AG04450 (cell line): ENCODE measurements at regions not wholly inside any gene's neighbourhood (a gene's known extent, or its start where the extent isn't known, plus 50 kb on each side); places are given as distances from the start of the nearest gene placed in this dataset.

Experiments used
- CTCF ChIA-PET: fragments of 300-600, 350-600 bp; formaldehyde crosslinking; extraction: SDS; loops from one replicate; lab custom pipeline; 2022; ENCODE audit warnings: antibody characterized with exemption, inconsistent platforms; lab: Charles Lee
- POLR2A ChIA-PET: fragments of 350-600 bp; formaldehyde crosslinking; extraction: SDS; loops from one replicate; lab custom pipeline; 2021; ENCODE audit warnings: antibody characterized with exemption, inconsistent platforms; lab: Yijun Ruan, JAX
- DNase-seq: peaks from one replicate; pipeline ENCODE4 v3.0.0-alpha.2; 2011; ENCODE audit warnings: low read depth, low spot score
- H3K27ac ChIP-seq: one replicate; pipeline ENCODE4 v1.5.1; 2012; ENCODE audit warnings: low read depth, low read length, control low read depth
- H3K27me3 ChIP-seq: one replicate; pipeline ENCODE4 v1.6.0; 2012; ENCODE audit warnings: low read length; ENCODE audit not compliant: control insufficient read depth, insufficient read depth
- H3K4me3 ChIP-seq: 2 replicates; pipeline ENCODE4 v1.5.1; 2011; ENCODE audit warnings: mild to moderate bottlenecking, low read depth, low read length, control low read depth
- H3K9me3 ChIP-seq: 2 replicates; pipeline ENCODE4 v1.5.1; 2012; ENCODE audit warnings: low read length; ENCODE audit not compliant: control insufficient read depth, insufficient read depth
- TF ChIP-seq, protein P1 (sequence below): IDR thresholded peaks from 2 replicates; pipeline ENCODE4 v1.5.1; 2011; ENCODE audit warnings: low read depth, low read length, control low read depth, inconsistent platforms

DNA sequence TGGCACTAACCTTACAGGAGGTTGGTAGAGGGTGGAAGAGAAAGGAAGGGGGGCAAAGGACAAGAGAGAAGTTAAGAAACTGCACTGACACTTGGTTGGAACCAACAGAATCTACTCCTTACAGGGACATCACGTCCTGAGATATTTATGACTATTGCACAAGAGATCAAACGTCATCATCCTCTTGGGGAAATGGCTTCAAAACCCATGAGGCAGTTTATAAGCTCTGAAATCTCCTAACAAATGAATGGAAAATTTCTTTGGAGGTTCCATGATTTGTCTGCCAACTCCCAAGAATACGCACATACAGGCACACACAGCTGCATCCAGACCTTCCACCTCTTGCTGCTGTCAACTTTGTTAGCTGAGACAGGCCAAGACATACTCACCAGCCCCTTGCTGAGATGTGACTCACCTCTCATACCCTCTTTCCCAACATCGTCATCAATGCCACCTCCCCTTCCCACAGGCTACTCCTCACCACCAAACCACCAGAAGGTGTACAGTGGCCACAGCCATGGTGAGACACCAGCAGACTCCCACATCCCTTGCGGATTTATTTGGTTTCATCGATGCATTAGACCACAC is 135.5 kb downstream of the SETD4 start:
- ChIA-PET POLR2A (no interaction called here), CTCF (interaction anchor here (0.6 kb wide), 1 partner anchor 1134 kb away, joined by 3 read pairs; no protein-coding TSS in a partner anchor)
- H3K4me3 ChIP-seq: no peak overlapping the region
- peak overlapping the region; percentile 68 for H3K27ac ChIP-seq
- no peaks in the 10 kb centered on the region for H3K27me3 ChIP-seq
- TF ChIP-seq, protein P1, sequence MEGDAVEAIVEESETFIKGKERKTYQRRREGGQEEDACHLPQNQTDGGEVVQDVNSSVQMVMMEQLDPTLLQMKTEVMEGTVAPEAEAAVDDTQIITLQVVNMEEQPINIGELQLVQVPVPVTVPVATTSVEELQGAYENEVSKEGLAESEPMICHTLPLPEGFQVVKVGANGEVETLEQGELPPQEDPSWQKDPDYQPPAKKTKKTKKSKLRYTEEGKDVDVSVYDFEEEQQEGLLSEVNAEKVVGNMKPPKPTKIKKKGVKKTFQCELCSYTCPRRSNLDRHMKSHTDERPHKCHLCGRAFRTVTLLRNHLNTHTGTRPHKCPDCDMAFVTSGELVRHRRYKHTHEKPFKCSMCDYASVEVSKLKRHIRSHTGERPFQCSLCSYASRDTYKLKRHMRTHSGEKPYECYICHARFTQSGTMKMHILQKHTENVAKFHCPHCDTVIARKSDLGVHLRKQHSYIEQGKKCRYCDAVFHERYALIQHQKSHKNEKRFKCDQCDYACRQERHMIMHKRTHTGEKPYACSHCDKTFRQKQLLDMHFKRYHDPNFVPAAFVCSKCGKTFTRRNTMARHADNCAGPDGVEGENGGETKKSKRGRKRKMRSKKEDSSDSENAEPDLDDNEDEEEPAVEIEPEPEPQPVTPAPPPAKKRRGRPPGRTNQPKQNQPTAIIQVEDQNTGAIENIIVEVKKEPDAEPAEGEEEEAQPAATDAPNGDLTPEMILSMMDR: no peak
- DNase-seq: peak; percentile 77
- no peaks in the 10 kb centered on the region for H3K9me3 ChIP-seq

DNA sequence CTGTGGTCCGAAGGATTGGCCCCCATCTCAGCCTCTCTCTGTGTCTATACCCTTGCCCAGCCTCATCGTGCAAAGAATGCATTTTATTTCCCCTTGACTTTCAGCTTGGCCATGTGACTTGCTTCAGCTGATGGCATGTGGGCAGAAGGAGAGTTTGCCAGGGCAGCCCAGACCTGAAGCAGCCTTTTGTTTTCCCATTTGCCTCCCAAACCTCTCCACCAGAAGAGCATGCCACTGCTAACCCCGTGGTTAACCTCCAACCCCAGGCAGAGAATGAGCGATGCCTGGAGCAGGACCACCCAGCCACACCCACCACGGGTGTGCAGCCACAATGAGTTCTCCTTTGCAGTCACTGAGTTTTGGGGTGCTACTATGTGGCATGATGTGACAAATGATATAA is 136.4 kb downstream of the SETD4 start:
- POLR2A ChIA-PET: no interaction called here
- Histone ChIP-seq H3K4me3 (no peak overlapping the region), H3K9me3 (no peaks in the 10 kb centered on the region), H3K27me3 (no peaks in the 10 kb centered on the region), H3K27ac (no peak overlapping the region)
- no peak for DNase-seq
- CTCF ChIA-PET: no interaction called here
- TF ChIP-seq, protein P1: no peak

DNA sequence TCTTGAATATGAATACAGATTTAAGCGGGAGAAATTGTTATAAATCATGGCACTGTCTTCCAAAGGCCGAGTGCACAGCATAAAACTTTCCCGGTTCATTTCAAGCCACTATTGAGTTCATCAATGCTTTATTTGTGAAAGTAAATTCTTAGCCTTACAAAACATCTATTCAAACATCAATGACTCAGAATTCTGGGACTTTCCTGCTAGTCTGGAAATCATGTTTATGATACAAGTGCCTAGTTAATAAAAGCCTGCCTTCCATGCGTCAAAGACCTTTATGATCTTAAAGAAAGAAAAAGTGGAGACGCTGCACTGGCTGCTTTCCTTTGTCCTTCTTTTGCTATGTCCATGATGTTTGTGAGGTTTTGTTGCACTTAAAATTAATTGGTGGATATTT is 137.7 kb downstream of the SETD4 start:
- no peak for DNase-seq
- H3K27me3 ChIP-seq: no peaks in the 10 kb centered on the region
- TF ChIP-seq, protein P1: no peak
- POLR2A ChIA-PET: no interaction called here
- H3K9me3 ChIP-seq: no peaks in the 10 kb centered on the region
- CTCF ChIA-PET: no interaction called here
- no peak overlapping the region for H3K4me3 ChIP-seq
- H3K27ac ChIP-seq: peak overlapping the region; percentile 49

DNA sequence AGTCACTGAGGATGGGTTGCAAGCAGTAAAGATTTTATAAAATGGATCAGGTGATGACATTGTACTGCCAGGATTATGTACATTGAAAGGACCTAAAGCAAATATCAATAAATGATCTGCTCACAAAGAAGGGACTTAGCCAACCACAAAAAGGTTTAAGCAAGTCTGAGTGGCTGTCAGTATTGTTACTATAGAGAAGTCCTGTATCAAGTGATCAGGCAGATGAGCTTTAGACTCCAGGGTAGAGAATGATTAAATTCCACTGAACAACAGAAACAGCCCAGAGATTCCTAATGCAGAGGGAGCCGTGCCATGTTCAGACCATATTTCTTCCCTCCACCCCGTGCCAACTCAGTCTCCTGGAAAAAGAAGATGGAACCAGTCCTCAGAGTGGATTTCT is 138.9 kb downstream of the SETD4 start:
- no peaks in the 10 kb centered on the region for H3K27me3 ChIP-seq
- POLR2A ChIA-PET: no interaction called here
- H3K9me3 ChIP-seq: no peaks in the 10 kb centered on the region
- CTCF ChIA-PET: no interaction called here
- TF ChIP-seq, protein P1: no peak
- no peak overlapping the region for H3K4me3 ChIP-seq
- DNase-seq: no peak
- no peak overlapping the region for H3K27ac ChIP-seq

DNA sequence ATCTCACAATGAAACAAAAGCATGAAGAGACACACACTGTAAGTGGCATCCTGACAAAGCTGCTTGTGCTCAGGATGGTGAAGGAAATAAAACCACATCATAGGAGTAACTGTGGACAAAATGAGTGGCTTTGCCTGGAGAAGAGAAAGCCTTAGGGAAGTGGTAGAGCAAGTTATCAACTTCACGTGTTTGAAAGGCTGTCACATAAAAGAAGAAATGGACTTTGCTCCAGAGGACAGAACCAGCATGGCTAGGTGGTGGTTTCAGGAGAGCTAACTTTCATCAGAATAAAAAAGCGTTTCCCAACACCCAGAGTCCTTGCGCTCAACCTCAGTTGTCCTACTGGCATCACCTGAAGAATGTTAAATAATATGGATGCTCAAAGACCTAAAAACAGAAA is 139.9 kb downstream of the SETD4 start:
- TF ChIP-seq, protein P1: no peak
- ChIA-PET CTCF (no interaction called here), POLR2A (interaction anchor here (0.6 kb wide), 1 partner anchor 1113 kb away, joined by 4 read pairs; no protein-coding TSS in a partner anchor)
- H3K27me3 ChIP-seq: no peaks in the 10 kb centered on the region
- no peak overlapping the region for H3K4me3 ChIP-seq
- DNase-seq: no peak
- no peaks in the 10 kb centered on the region for H3K9me3 ChIP-seq
- H3K27ac ChIP-seq: no peak overlapping the region
